ENCODE measurements at regions not wholly inside any gene's neighbourhood (a gene's known extent, or its start where the extent isn't known, plus 50 kb on each side); places are given as distances from the start of the nearest gene placed in this dataset.

- DNase-seq (no peak), ATAC-seq (ENCODE audit: low FRiP score) (no peak)
- Histone ChIP-seq H3K36me3 (ENCODE audit: control insufficient read depth in 1 of 2, insufficient read depth in 2 of 2, low read length in 1 of 2) (no peaks in the 10 kb centered on the region), H3K4me1 (ENCODE audit: control insufficient read depth in 1 of 2, insufficient read depth in 2 of 2, low read length in 2 of 2) (no peaks in the 10 kb centered on the region), H3K9me3 (ENCODE audit: control insufficient read depth, low read length) (no peaks in the 10 kb centered on the region), H3K27me3 (ENCODE audit: control insufficient read depth in 1 of 2, insufficient read depth in 2 of 2, low read length in 1 of 2) (no peaks in the 10 kb centered on the region), H3K4me3 (ENCODE audit: low read length in 2 of 2) (no peak overlapping the region), H3K27ac (ENCODE audit: low read depth in 1 of 2, low read length in 2 of 2) (no peak overlapping the region)
- intact Hi-C loops (cut with DNase I) = no loop called here
- 91 to 93% methylated on average over 3 of the region's 3 CpGs for WGBS, 2 donors
These were observed 261.1 kb downstream of the HDGFL1 start for GRCh38 chr6:22830463-22830862.

GRCh38 chr6:22833191-22833590, 263.8 kb downstream of the HDGFL1 start:
- no peak for DNase-seq
- intact Hi-C loops (cut with DNase I) = no loop called here

GRCh38 chr6:22838345-22838744, 269.0 kb downstream of the HDGFL1 start:
- no peaks in the 10 kb centered on the region for H3K36me3 ChIP-seq (ENCODE audit: control insufficient read depth in 1 of 2, insufficient read depth in 2 of 2, low read length in 1 of 2)
- WGBS, 2 donors = 69 to 75% methylated on average over 4 of the region's 4 CpGs
- ATAC-seq (ENCODE audit: low FRiP score) (no peak), DNase-seq (no peak)
- H3K4me1 ChIP-seq (ENCODE audit: control insufficient read depth in 1 of 2, insufficient read depth in 2 of 2, low read length in 2 of 2) = no peaks in the 10 kb centered on the region
- no peaks in the 10 kb centered on the region for H3K27me3 ChIP-seq (ENCODE audit: control insufficient read depth in 1 of 2, insufficient read depth in 2 of 2, low read length in 1 of 2)
- no peak overlapping the region for H3K4me3 ChIP-seq (ENCODE audit: low read length in 2 of 2)
- H3K27ac ChIP-seq (ENCODE audit: low read depth in 1 of 2, low read length in 2 of 2) = no peak overlapping the region
- H3K9me3 ChIP-seq (ENCODE audit: control insufficient read depth, low read length) = no peaks in the 10 kb centered on the region
- intact Hi-C loops (cut with DNase I) = no loop called here

More at GRCh38 chr6:22833191-22833590, 263.8 kb downstream of the HDGFL1 start:
- H3K4me1 ChIP-seq (ENCODE audit: control insufficient read depth in 1 of 2, insufficient read depth in 2 of 2, low read length in 2 of 2) = no peaks in the 10 kb centered on the region
- WGBS, 2 donors = 62 to 75% methylated on average over 3 of the region's 3 CpGs
- no peak overlapping the region for H3K4me3 ChIP-seq (ENCODE audit: low read length in 2 of 2)
- H3K27ac ChIP-seq (ENCODE audit: low read depth in 1 of 2, low read length in 2 of 2) = no peak overlapping the region
- ATAC-seq (ENCODE audit: low FRiP score) = no peak
- no peaks in the 10 kb centered on the region for H3K36me3 ChIP-seq (ENCODE audit: control insufficient read depth in 1 of 2, insufficient read depth in 2 of 2, low read length in 1 of 2)
- no peaks in the 10 kb centered on the region for H3K27me3 ChIP-seq (ENCODE audit: control insufficient read depth in 1 of 2, insufficient read depth in 2 of 2, low read length in 1 of 2)
- no peaks in the 10 kb centered on the region for H3K9me3 ChIP-seq (ENCODE audit: control insufficient read depth, low read length)

DNA sequence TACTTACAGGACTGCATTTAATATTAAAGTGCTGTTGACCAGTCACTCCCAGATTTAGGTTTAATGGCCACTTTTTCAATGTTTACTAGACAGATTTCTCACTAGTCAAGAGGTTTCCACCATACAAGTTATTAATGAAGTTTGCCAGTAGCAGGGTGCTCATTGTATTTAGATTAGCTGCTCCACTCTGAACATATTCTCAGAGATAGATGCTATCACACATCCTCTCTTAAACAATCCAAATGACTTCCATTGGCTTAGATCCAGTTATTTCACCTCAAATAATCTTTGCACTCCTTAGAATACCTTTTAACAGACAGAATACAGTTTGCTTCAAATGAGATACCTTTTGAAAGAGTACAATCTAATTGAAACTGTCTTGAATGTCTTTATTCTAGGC, 276.1 kb downstream of the HDGFL1 start:
- Histone ChIP-seq H3K27me3 (ENCODE audit: control insufficient read depth in 1 of 2, insufficient read depth in 2 of 2, low read length in 1 of 2) (no peaks in the 10 kb centered on the region), H3K36me3 (ENCODE audit: control insufficient read depth in 1 of 2, insufficient read depth in 2 of 2, low read length in 1 of 2) (no peaks in the 10 kb centered on the region), H3K27ac (ENCODE audit: low read depth in 1 of 2, low read length in 2 of 2) (no peak overlapping the region), H3K9me3 (ENCODE audit: control insufficient read depth, low read length) (no peaks in the 10 kb centered on the region), H3K4me3 (ENCODE audit: low read length in 2 of 2) (no peak overlapping the region), H3K4me1 (ENCODE audit: control insufficient read depth in 1 of 2, insufficient read depth in 2 of 2, low read length in 2 of 2) (no peaks in the 10 kb centered on the region)
- DNase-seq (no peak), ATAC-seq (ENCODE audit: low FRiP score) (no peak)
- intact Hi-C loops (cut with DNase I) = no loop called here

GRCh38 chr6:22848121-22848520, 278.8 kb downstream of the HDGFL1 start:
- no peaks in the 10 kb centered on the region for H3K9me3 ChIP-seq (ENCODE audit: control insufficient read depth, low read length)
- H3K27me3 ChIP-seq (ENCODE audit: control insufficient read depth in 1 of 2, insufficient read depth in 2 of 2, low read length in 1 of 2) = no peaks in the 10 kb centered on the region
- no peak for DNase-seq
- intact Hi-C loops (cut with DNase I) = no loop called here
- no peak overlapping the region for H3K27ac ChIP-seq (ENCODE audit: low read depth in 1 of 2, low read length in 2 of 2)
- H3K4me3 ChIP-seq (ENCODE audit: low read length in 2 of 2) = no peak overlapping the region
- no peaks in the 10 kb centered on the region for H3K4me1 ChIP-seq (ENCODE audit: control insufficient read depth in 1 of 2, insufficient read depth in 2 of 2, low read length in 2 of 2)
- H3K36me3 ChIP-seq (ENCODE audit: control insufficient read depth in 1 of 2, insufficient read depth in 2 of 2, low read length in 1 of 2) = no peaks in the 10 kb centered on the region
- WGBS, 2 donors = 70 to 78% methylated on average over 2 of the region's 2 CpGs
- no peak for ATAC-seq (ENCODE audit: low FRiP score)

GRCh38 chr6:22849921-22850320, 280.6 kb downstream of the HDGFL1 start:
- intact Hi-C loops (cut with DNase I) = no loop called here
- no peak overlapping the region for H3K4me3 ChIP-seq (ENCODE audit: low read length in 2 of 2)
- no peaks in the 10 kb centered on the region for H3K27me3 ChIP-seq (ENCODE audit: control insufficient read depth in 1 of 2, insufficient read depth in 2 of 2, low read length in 1 of 2)
- H3K36me3 ChIP-seq (ENCODE audit: control insufficient read depth in 1 of 2, insufficient read depth in 2 of 2, low read length in 1 of 2) = no peaks in the 10 kb centered on the region
- H3K27ac ChIP-seq (ENCODE audit: low read depth in 1 of 2, low read length in 2 of 2) = no peak overlapping the region
- DNase-seq (no peak), ATAC-seq (ENCODE audit: low FRiP score) (no peak)
- H3K9me3 ChIP-seq (ENCODE audit: control insufficient read depth, low read length) = no peaks in the 10 kb centered on the region
- no peaks in the 10 kb centered on the region for H3K4me1 ChIP-seq (ENCODE audit: control insufficient read depth in 1 of 2, insufficient read depth in 2 of 2, low read length in 2 of 2)

- no peak overlapping the region for H3K4me3 ChIP-seq (ENCODE audit: low read length in 2 of 2)
- no peaks in the 10 kb centered on the region for H3K36me3 ChIP-seq (ENCODE audit: control insufficient read depth in 1 of 2, insufficient read depth in 2 of 2, low read length in 1 of 2)
- H3K27ac ChIP-seq (ENCODE audit: low read depth in 1 of 2, low read length in 2 of 2) = no peak overlapping the region
- H3K9me3 ChIP-seq (ENCODE audit: control insufficient read depth, low read length) = no peaks in the 10 kb centered on the region
- no peaks in the 10 kb centered on the region for H3K4me1 ChIP-seq (ENCODE audit: control insufficient read depth in 1 of 2, insufficient read depth in 2 of 2, low read length in 2 of 2)
- H3K27me3 ChIP-seq (ENCODE audit: control insufficient read depth in 1 of 2, insufficient read depth in 2 of 2, low read length in 1 of 2) = no peaks in the 10 kb centered on the region
- intact Hi-C loops (cut with DNase I) = no loop called here
- ATAC-seq (ENCODE audit: low FRiP score) (no peak), DNase-seq (no peak)
- 83 to 89% methylated on average over 4 of the region's 4 CpGs for WGBS, 2 donors
These were observed 282.7 kb downstream of the HDGFL1 start for GRCh38 chr6:22852101-22852500.

- Histone ChIP-seq H3K9me3 (ENCODE audit: control insufficient read depth, low read length) (no peaks in the 10 kb centered on the region), H3K36me3 (ENCODE audit: control insufficient read depth in 1 of 2, insufficient read depth in 2 of 2, low read length in 1 of 2) (no peaks in the 10 kb centered on the region), H3K27ac (ENCODE audit: low read depth in 1 of 2, low read length in 2 of 2) (no peak overlapping the region), H3K4me1 (ENCODE audit: control insufficient read depth in 1 of 2, insufficient read depth in 2 of 2, low read length in 2 of 2) (peaks cover 0 to 3% of the 10 kb centered on the region in 2 donors), H3K4me3 (ENCODE audit: low read length in 2 of 2) (no peak overlapping the region), H3K27me3 (ENCODE audit: control insufficient read depth in 1 of 2, insufficient read depth in 2 of 2, low read length in 1 of 2) (no peaks in the 10 kb centered on the region)
- WGBS, 2 donors = 72 to 73% methylated on average over 4 of the region's 4 CpGs
- DNase-seq (no peak), ATAC-seq (ENCODE audit: low FRiP score) (no peak)
- intact Hi-C loops (cut with DNase I) = no loop called here
These were observed 304.3 kb downstream of the HDGFL1 start for GRCh38 chr6:22873513-22874136.

GRCh38 chr6:22875845-22876244, 306.5 kb downstream of the HDGFL1 start:
- no peak overlapping the region for H3K4me3 ChIP-seq (ENCODE audit: low read length in 2 of 2)
- intact Hi-C loops (cut with DNase I) = no loop called here
- 95 to 97% methylated on average over 2 of the region's 2 CpGs for WGBS, 2 donors
- ATAC-seq (ENCODE audit: low FRiP score) = no peak
- H3K27me3 ChIP-seq (ENCODE audit: control insufficient read depth in 1 of 2, insufficient read depth in 2 of 2, low read length in 1 of 2) = no peaks in the 10 kb centered on the region
- no peaks in the 10 kb centered on the region for H3K9me3 ChIP-seq (ENCODE audit: control insufficient read depth, low read length)
- H3K27ac ChIP-seq (ENCODE audit: low read depth in 1 of 2, low read length in 2 of 2) = no peak overlapping the region
- peaks cover 1 to 3% of the 10 kb centered on the region in 2 donors for H3K4me1 ChIP-seq (ENCODE audit: control insufficient read depth in 1 of 2, insufficient read depth in 2 of 2, low read length in 2 of 2)
- no peak for DNase-seq
- no peaks in the 10 kb centered on the region for H3K36me3 ChIP-seq (ENCODE audit: control insufficient read depth in 1 of 2, insufficient read depth in 2 of 2, low read length in 1 of 2)
